Fibroblast of lung (primary cell): ENCODE measurements at regions not wholly inside any gene's neighbourhood (a gene's known extent, or its start where the extent isn't known, plus 50 kb on each side); places are given as distances from the start of the nearest gene placed in this dataset.

ENCODE experiments used
- CTCF ChIP-seq, 2 donors: IDR thresholded peaks in 1 of 2; conservative IDR thresholded peaks in 1 of 2; 1 replicate in 1 of 2; 2 replicates in 1 of 2; pipeline ENCODE4 v1.5.1; 2011 to 2012; ENCODE audit warnings: low read length in 2 of 2, control low read depth in 1 of 2, inconsistent platforms in 1 of 2, low read depth in 1 of 2, mild to moderate bottlenecking in 1 of 2
- EZH2 ChIP-seq: IDR thresholded peaks from 2 replicates; pipeline ENCODE4 v1.5.1; 2012; ENCODE audit warnings: low read length, control low read depth, mild to moderate bottlenecking; ENCODE audit errors: missing control alignments

- TF ChIP-seq EZH2: no peak
- no peak for TF ChIP-seq CTCF (conservative IDR thresholded peaks at IDR 0.05 in 1 of 2, IDR thresholded peaks at IDR 0.05 in 1 of 2; ENCODE audit: low read depth in 1 of 2, low read length in 2 of 2)
Observed at GRCh38 chr10:4646547-4646946, 179.5 kb upstream of the AKR1E2 start.
